ENCODE measurements at regions not wholly inside any gene's neighbourhood (a gene's known extent, or its start where the extent isn't known, plus 50 kb on each side); places are given as distances from the start of the nearest gene placed in this dataset.
A peak's percentile ranks its signal among the peaks of the same experiment; 100 is the strongest.

GRCh38 chr13:99145461-99145860, 55.2 kb upstream of the UBAC2 start:
- ChIA-PET POLR2A (no interaction called here), CTCF (no interaction called here)
- TF ChIP-seq CTCF (IDR thresholded peaks at IDR 0.05; ENCODE audit: insufficient read depth, low read length, missing control alignments), result no peak
- no peak overlapping the region for H3K4me3 ChIP-seq (ENCODE audit: low read depth, low read length)
- no peak for DNase-seq (ENCODE audit: low read depth, low spot score)

- no peak for TF ChIP-seq CTCF (IDR thresholded peaks at IDR 0.05; ENCODE audit: insufficient read depth, low read length, missing control alignments)
- POLR2A ChIA-PET, result no interaction called here
- H3K4me3 ChIP-seq (ENCODE audit: low read depth, low read length), result no peak overlapping the region
- peak; percentile 58 for DNase-seq (ENCODE audit: low read depth, low spot score)
- CTCF ChIA-PET, result interaction anchor here (3.2 kb wide), 1 partner anchor 26 kb away, joined by 12 read pairs; no protein-coding TSS in a partner anchor
Measured at GRCh38 chr13:99150575-99151361, 49.9 kb upstream of the UBAC2 start.
